ENCODE measurements at regions not wholly inside any gene's neighbourhood (a gene's known extent, or its start where the extent isn't known, plus 50 kb on each side); places are given as distances from the start of the nearest gene placed in this dataset.

DNA sequence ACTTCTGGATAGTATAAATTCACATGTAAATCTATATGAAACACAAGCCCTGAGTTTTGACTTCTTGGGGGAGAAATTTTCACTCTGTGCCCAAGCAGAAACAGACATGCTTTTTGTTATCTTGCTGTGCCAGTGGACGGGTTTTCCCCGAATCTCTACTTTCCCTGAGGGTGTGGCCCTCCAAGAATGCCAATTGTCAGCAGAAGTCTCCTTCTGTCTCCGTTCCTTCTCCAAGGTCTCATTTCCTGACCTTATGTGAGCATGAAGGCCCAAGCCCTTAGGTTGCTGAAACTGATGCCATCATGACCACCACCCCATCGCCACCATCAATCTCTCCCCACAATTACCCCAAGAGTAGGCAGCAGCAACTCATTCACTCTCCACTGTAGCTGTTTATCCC, 253.8 kb downstream of the XXYLT1 start:
- H3K9ac ChIP-seq (ENCODE audit: insufficient read length, low read depth), result no peak overlapping the region
- H3K36me3 ChIP-seq (ENCODE audit: insufficient read depth, insufficient read length, low read length), result no peaks in the 10 kb centered on the region
- DNase-seq (ENCODE audit: low read depth, low spot score), result no peak
- no peak overlapping the region for H3K4me3 ChIP-seq (ENCODE audit: insufficient read length, low read depth)
- H3K9me3 ChIP-seq (ENCODE audit: insufficient read depth, low read length), result peaks cover 14% of the 10 kb centered on the region; the same call in 1 of the 2 replicates
- TF ChIP-seq YY1 (IDR thresholded peaks at IDR 0.05; ENCODE audit: insufficient read depth, insufficient read length), result no peak
- no peak for TF ChIP-seq SUZ12 (IDR thresholded peaks at IDR 0.05; ENCODE audit: extremely low read depth, insufficient read depth, insufficient read length)
- no peak for TF ChIP-seq ZNF274 (IDR thresholded peaks at IDR 0.05; ENCODE audit: low read depth, low read length)
- no peaks in the 10 kb centered on the region for H3K4me1 ChIP-seq (ENCODE audit: insufficient read depth, insufficient read length)
- H3K27me3 ChIP-seq (ENCODE audit: insufficient read depth, insufficient read length), result no peaks in the 10 kb centered on the region

Measured in NT2/D1 (cell line).